CD14-positive monocyte (primary cell): ENCODE measurements at regions not wholly inside any gene's neighbourhood (a gene's known extent, or its start where the extent isn't known, plus 50 kb on each side); places are given as distances from the start of the nearest gene placed in this dataset.

Experiments used
- DNase-seq, 3 donors: peaks; one replicate each; pipeline ENCODE4 v3.0.0-alpha.2; 2011 to 2022
- H2AFZ ChIP-seq: 2 replicates; pipeline ENCODE4 v1.6.0; 2012; ENCODE audit warnings: mild to moderate bottlenecking, low read depth, low read length, inconsistent platforms; ENCODE audit not compliant: insufficient read depth, poor library complexity, severe bottlenecking
- H3K27ac ChIP-seq, 2 donors: 1 replicate in 1 of 2; 2 replicates in 1 of 2; pipeline ENCODE4 v1.5.1; 2012 to 2013; ENCODE audit warnings: low read length in 2 of 2, control low read depth in 1 of 2, inconsistent platforms in 1 of 2, low read depth in 1 of 2, mild to moderate bottlenecking in 1 of 2
- H3K27me3 ChIP-seq, 2 donors: one replicate each; pipeline versions ENCODE4 v1.6.0 to v1.6.1; 2011 to 2013; ENCODE audit warnings: low read length in 2 of 2; ENCODE audit not compliant: control insufficient read depth in 2 of 2, insufficient read depth in 2 of 2
- H3K36me3 ChIP-seq, 2 donors: replicated peaks in 1 of 2; 1 replicate in 1 of 2; 2 replicates in 1 of 2; pipeline versions ENCODE4 v1.5.1 to v1.6.1; 2012 to 2013; ENCODE audit warnings: low read length in 2 of 2, control low read depth in 1 of 2, inconsistent platforms in 1 of 2, mild to moderate bottlenecking in 1 of 2; ENCODE audit not compliant: insufficient read depth in 2 of 2, control insufficient read depth in 1 of 2
- H3K4me1 ChIP-seq, 2 donors: 1 replicate in 1 of 2; 2 replicates in 1 of 2; pipeline versions ENCODE4 v1.5.1 to v1.6.1; 2012 to 2013; ENCODE audit warnings: low read length in 2 of 2, control low read depth in 1 of 2, inconsistent platforms in 1 of 2, mild to moderate bottlenecking in 1 of 2, moderate library complexity in 1 of 2; ENCODE audit not compliant: insufficient read depth in 2 of 2, control insufficient read depth in 1 of 2
- H3K4me2 ChIP-seq: replicated peaks from 2 replicates; pipeline ENCODE3; 2012; ENCODE audit warnings: low read length, moderate library complexity, mild to moderate bottlenecking; ENCODE audit not compliant: poor library complexity, severe bottlenecking; ENCODE audit errors: extremely low read depth
- H3K4me3 ChIP-seq, 3 experiments: fragments of 200-600 bp in 1 of 3; sonication (generic) in 1 of 3; replicated peaks in 1 of 3; 1 replicate in 2 of 3; 2 replicates in 1 of 3; pipeline ENCODE4 v1.5.1; 2011 to 2013; ENCODE audit warnings: low read length in 3 of 3, mild to moderate bottlenecking in 3 of 3, control low read depth in 2 of 3, low read depth in 2 of 3, inconsistent platforms in 1 of 3, moderate library complexity in 1 of 3
- H3K79me2 ChIP-seq: 2 replicates; pipeline ENCODE4 v1.6.0; 2012; ENCODE audit warnings: mild to moderate bottlenecking, control low read depth, inconsistent platforms, low read length, moderate library complexity; ENCODE audit not compliant: insufficient read depth
- H3K9ac ChIP-seq: 2 replicates; pipeline ENCODE4 v1.6.0; 2017; ENCODE audit warnings: low read length, mild to moderate bottlenecking; ENCODE audit not compliant: insufficient read depth, poor library complexity, severe bottlenecking
- H3K9me3 ChIP-seq, 2 donors: replicated peaks in 1 of 2; 1 replicate in 1 of 2; 2 replicates in 1 of 2; pipeline versions ENCODE4 v1.5.1 to v1.6.1; 2012 to 2013; ENCODE audit warnings: low read length in 2 of 2, control low read depth in 1 of 2; ENCODE audit not compliant: control insufficient read depth in 1 of 2, insufficient read depth in 1 of 2
- H4K20me1 ChIP-seq: 2 replicates; pipeline ENCODE4 v1.6.0; 2012; ENCODE audit warnings: mild to moderate bottlenecking, low read length, control low read depth, moderate library complexity; ENCODE audit not compliant: insufficient read depth
- H3K27ac Mint-ChIP-seq, 7 donors: one replicate each; pipeline ENCODE4 v1.8.0; 2020; ENCODE audit warnings: mild to moderate bottlenecking in 7 of 7, mixed read lengths in 7 of 7, moderate library complexity in 6 of 7, inconsistent platforms in 2 of 7
- H3K27me3 Mint-ChIP-seq, 3 donors: one replicate each; pipeline ENCODE4 v1.8.0; 2021 to 2022; ENCODE audit warnings: low read depth in 3 of 3, mild to moderate bottlenecking in 3 of 3, mixed read lengths in 3 of 3, moderate library complexity in 3 of 3, inconsistent platforms in 1 of 3
- H3K36me3 Mint-ChIP-seq, 2 donors: one replicate each; pipeline ENCODE4 v1.8.0; 2020; ENCODE audit warnings: mixed read lengths in 2 of 2, inconsistent platforms in 1 of 2, mild to moderate bottlenecking in 1 of 2
- H3K4me1 Mint-ChIP-seq: one replicate; pipeline ENCODE4 v1.8.0; 2020; ENCODE audit warnings: mild to moderate bottlenecking, mixed read lengths
- H3K4me3 Mint-ChIP-seq, 2 donors: one replicate each; pipeline ENCODE4 v1.8.0; 2020; ENCODE audit warnings: mild to moderate bottlenecking in 2 of 2, mixed read lengths in 2 of 2, moderate library complexity in 1 of 2
- H3K9me3 Mint-ChIP-seq, 7 donors: one replicate each; pipeline ENCODE4 v1.8.0; 2020 to 2022; ENCODE audit warnings: mixed read lengths in 7 of 7, mild to moderate bottlenecking in 6 of 7, moderate library complexity in 6 of 7, inconsistent platforms in 2 of 7
- CTCF ChIP-seq: fragments of 200-600 bp; IDR thresholded peaks from one replicate; pipeline ENCODE4 v1.8.0; 2022; ENCODE audit warnings: antibody characterized with exemption, mild to moderate bottlenecking
- WGBS: methylation state at CpG from one replicate; pipeline ENCODE4 v1.1.5; 2013; ENCODE audit warnings: missing lambda C conversion rate; ENCODE audit not compliant: insufficient coverage; 5-methylcytosine and 5-hydroxymethylcytosine counted together
- intact Hi-C, 2 donors: fragments of 100-400 bp; cut with micrococcal nuclease; formaldehyde crosslinking; loops; one replicate each; pipeline versions ENCODE4 v1.15.0 to v1.15.1; 2023

DNA sequence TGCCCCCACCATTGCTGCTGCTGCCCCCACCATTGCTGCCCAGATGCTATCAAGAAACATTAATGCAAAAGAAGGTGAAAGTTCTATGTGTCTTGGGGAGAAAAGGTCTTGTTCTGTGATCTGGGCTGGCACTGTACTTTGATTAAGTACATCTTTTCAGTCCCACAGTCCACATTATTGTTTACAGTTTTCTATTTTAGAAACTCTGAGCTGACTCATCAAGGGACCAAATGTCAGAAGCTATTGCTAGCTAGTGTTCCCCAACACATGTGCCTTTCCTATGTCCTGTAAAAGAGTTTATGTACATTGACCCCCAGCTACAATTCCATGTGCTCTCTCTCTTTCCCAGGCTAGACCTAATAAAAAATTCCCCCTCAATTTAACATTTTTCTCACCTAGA is 264.7 kb upstream of the NECTIN3 start:
- Histone ChIP-seq H4K20me1 (no peaks in the 10 kb centered on the region), H3K4me3 (no peak overlapping the region), H2AFZ (no peak overlapping the region), H3K4me2 (no peak overlapping the region), H3K79me2 (no peaks in the 10 kb centered on the region), H3K27ac (no peak overlapping the region), H3K9ac (no peak overlapping the region), H3K4me1 (no peaks in the 10 kb centered on the region), H3K9me3 (no peaks in the 10 kb centered on the region), H3K36me3 (no peaks in the 10 kb centered on the region), H3K27me3 (no peaks in the 10 kb centered on the region)
- DNase-seq, result no peak
- Mint-ChIP-seq H3K9me3 (peaks cover 0 to 4% (median 0%) of the 10 kb centered on the region in 7 donors), H3K27ac (no peak overlapping the region), H3K4me1 (no peaks in the 10 kb centered on the region), H3K4me3 (no peak overlapping the region), H3K27me3 (no peaks in the 10 kb centered on the region), H3K36me3 (no peaks in the 10 kb centered on the region)
- intact Hi-C loops, result no loop called here
- TF ChIP-seq CTCF, result no peak

- no peaks in the 10 kb centered on the region for H3K4me1 Mint-ChIP-seq
- no CpG with 5 or more reads among the region's 2 CpGs for WGBS
- intact Hi-C loops, result no loop called here
Measured at GRCh38 chr3:110808630-110809029, 263.0 kb upstream of the NECTIN3 start.

More at GRCh38 chr3:110808630-110809029, 263.0 kb upstream of the NECTIN3 start:
- Histone ChIP-seq H3K4me3 (no peak overlapping the region), H2AFZ (no peak overlapping the region), H3K36me3 (no peaks in the 10 kb centered on the region), H3K4me2 (no peak overlapping the region), H4K20me1 (no peaks in the 10 kb centered on the region), H3K27me3 (no peaks in the 10 kb centered on the region), H3K9me3 (no peaks in the 10 kb centered on the region), H3K27ac (no peak overlapping the region), H3K79me2 (no peaks in the 10 kb centered on the region), H3K9ac (no peak overlapping the region), H3K4me1 (no peaks in the 10 kb centered on the region)
- H3K27ac Mint-ChIP-seq, result no peak overlapping the region
- H3K4me3 Mint-ChIP-seq, result no peak overlapping the region
- no peaks in the 10 kb centered on the region for H3K36me3 Mint-ChIP-seq
- H3K9me3 Mint-ChIP-seq, result peaks cover 0 to 4% (median 2%) of the 10 kb centered on the region in 7 donors
- no peaks in the 10 kb centered on the region for H3K27me3 Mint-ChIP-seq
- DNase-seq, result no peak
- no peak for TF ChIP-seq CTCF
